NCI-H1105 treated with DMSO at 0.1 percent for 48 hours (cell line): ENCODE measurements at regions not wholly inside any gene's neighbourhood (a gene's known extent, or its start where the extent isn't known, plus 50 kb on each side); places are given as distances from the start of the nearest gene placed in this dataset.

Experiments used
- DNase-seq: peaks from one replicate; lab custom pipeline; 2025; lab: John Stamatoyannopoulos, UW

DNA sequence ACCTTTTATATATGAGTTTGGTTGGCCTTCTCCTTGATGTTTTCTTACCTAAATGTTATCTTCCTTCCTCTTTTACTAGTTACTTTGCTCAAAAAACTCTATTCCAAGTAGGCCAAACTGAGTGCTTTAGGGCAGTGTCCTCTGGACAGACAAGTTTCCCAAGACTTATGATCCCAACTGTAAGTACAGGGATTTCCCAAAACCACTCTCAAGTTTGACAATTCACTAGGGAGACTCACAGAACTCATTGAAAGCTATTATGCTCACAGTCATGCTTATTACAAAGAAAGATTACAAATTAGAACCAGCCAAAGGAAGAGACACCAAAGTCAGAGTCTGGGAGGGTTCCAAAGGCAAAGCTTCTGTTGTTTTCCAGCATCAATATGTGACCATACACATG, 534.2 kb upstream of the ALCAM start:
- DNase-seq: no peak

- no peak for DNase-seq
Observed at GRCh38 chr3:104835376-104835775, 531.3 kb upstream of the ALCAM start.

DNA sequence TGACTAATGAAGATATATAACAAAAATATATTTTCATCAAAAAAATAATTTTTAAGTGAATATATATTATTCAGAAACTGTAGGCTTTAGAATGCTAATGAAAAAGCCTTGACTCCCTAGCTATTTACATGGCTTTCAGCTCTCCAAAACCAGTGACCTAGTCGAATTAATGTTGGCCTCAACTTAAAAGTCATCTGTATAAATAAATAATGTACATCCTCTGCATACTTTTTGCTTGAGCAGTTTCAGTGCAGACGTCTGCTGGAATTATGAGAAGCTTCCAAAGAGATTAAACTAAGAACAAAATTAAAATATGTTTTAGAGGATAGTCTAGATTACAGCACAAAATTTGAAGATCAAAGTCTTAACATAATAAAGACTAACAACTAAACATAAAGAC, 520.4 kb upstream of the ALCAM start:
- no peak for DNase-seq

GRCh38 chr3:104849070-104849469, 517.6 kb upstream of the ALCAM start:
- no peak for DNase-seq

DNA sequence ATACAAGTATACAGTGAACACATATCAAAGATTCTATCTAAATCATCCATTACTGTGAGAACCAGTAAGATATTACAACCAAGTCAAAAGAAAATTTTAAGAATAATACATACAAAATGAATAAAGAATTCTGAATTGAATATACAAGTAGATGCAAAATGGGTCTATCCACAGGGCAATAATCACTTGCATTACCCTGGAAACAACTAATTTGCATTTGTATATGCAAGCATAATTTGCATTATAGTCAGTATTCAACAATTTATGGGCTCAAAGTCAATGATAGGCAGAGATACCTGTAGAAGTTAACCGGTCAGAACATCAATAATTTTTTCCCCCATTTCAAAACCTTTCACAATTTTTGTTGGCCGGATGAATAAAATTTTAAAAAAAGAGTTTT, 512.2 kb upstream of the ALCAM start:
- no peak for DNase-seq

DNA sequence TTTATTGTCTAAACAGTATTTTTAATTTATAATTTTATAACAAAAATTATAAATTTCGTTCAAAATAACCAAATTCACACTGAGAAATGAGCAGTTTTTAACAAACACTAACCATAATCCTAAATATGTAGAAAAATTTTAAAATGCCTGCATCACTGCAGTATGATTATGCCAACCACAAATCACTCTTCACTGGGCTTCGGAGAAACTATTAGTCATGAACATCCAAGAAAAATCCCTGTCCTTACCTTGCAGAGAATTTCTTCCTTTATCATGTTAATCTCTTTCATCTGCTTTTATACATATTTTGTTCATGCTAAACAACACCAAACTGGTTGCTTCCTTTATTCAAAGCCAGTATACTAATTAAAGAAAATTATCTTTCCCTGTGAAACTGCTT, 511.0 kb upstream of the ALCAM start:
- DNase-seq: no peak

DNA sequence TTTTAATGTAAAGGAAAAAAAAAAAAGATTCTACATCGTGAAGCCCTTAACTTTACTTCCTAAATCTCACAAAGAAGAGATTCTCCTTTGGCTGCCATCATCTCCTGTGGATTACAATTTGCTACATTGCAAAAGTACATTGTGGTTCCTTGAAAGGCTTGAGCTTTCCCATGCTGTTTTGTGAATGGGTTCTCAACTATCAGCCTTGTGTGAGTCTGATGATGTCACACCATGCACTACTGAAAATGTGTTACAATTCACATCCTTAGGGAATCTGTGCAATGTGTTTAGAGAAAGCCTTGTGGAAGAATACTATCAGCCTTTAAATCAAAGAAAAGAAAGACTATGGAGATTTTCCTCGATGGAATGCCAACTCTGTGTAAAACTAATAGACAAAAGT, 510.0 kb upstream of the ALCAM start:
- DNase-seq: no peak

DNA sequence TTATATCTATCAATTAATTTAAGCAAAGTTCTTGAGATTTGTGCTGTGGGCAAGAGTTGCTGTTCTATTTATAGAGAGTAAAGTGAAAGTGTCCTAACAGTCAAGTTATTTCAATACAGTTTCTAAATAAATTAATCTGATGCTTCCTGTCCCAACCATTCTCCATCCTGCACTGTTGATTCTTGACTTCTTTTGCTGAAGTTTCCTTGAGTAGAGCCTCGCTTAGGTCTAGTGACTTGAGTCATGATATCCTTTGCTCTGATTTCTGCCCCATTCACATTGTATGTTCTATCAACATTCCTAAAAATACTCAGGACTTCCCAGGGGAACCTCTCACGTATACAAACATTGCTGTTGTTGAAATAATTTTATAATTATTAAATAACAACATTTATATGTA, 498.4 kb upstream of the ALCAM start:
- DNase-seq: no peak

DNA sequence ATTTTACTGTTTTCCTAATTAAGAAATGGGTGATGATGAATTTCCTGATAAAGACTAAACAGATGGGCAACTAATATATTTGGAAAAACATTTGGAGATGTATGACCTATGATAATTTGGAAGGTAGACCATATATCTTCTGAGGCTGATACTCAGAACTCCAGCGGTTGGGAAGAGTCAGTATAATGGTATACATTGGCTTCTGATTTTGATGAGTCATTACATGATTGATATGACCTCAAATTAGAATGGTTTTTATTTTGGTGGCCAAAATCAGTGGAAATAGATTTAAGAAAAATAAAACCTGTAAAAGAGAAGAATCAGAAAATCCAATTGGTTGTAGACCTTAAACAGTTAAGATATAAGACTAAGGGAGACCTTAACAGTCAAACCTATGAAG, 496.4 kb upstream of the ALCAM start:
- DNase-seq: no peak

GRCh38 chr3:104873331-104873730, 493.4 kb upstream of the ALCAM start:
- DNase-seq: no peak

GRCh38 chr3:104878395-104878794, 488.3 kb upstream of the ALCAM start:
- no peak for DNase-seq

DNA sequence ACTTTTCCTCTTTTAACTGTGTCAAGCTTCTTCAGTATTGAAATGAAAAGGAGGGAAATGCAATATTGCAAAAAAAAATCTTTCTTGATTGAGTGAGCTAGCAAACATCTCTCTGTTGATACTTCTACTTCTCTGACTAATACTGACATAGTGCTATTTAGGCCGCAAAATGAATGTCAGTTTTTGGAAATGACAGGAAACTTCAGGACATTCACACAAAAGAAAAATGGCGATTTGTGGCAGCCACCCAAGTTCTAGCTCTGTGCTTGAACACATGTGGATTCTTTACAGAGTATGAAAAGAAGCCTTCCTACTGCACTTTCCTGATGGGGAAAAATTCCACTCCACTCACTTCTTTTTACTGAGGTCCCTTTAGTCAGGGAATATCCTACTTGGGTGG, 486.8 kb upstream of the ALCAM start:
- DNase-seq: no peak

GRCh38 chr3:104885214-104885814, 481.4 kb upstream of the ALCAM start:
- no peak for DNase-seq

GRCh38 chr3:104886220-104886995, 480.3 kb upstream of the ALCAM start:
- no peak for DNase-seq

DNA sequence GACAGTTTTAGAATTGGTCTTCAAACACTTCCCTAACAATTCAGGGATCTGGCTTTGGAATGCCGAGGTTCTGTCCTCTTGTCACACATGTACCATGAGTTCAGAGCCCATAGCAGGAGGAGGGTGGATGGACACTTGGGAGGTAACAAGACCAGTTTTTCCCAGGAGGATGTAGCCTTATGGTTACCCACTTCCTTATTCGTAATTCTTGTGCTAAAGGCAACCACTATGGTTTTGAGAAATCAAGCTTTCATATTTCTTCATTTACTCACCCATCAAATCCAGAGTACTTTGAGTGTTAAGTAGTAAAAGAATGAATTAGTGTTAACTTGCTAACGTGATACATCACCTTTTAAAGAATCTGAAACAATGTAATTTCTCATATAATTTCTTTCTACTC, 479.6 kb upstream of the ALCAM start:
- no peak for DNase-seq

DNA sequence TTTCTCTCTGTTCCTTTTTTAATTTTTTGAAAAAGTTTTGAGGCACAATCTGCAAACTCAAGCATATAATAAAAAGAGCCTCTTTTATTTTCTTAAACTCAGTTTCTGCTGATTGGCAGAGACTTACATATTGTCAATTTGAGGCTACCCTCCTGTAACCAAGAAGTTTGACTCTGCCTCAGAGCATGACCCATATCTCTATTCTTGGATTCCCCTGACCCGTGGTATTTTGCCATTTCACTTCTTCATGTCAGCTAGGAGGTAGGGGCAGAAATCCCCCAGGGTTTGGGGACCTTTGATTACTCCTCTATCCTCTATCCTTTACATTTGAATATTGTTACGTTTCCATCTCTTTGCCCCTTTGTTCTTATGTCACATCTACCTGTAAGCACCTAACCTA, 479.1 kb upstream of the ALCAM start:
- DNase-seq: no peak

- DNase-seq: no peak
Observed at GRCh38 chr3:104892044-104892443, 474.7 kb upstream of the ALCAM start.

GRCh38 chr3:104896624-104897023, 470.1 kb upstream of the ALCAM start:
- no peak for DNase-seq

DNA sequence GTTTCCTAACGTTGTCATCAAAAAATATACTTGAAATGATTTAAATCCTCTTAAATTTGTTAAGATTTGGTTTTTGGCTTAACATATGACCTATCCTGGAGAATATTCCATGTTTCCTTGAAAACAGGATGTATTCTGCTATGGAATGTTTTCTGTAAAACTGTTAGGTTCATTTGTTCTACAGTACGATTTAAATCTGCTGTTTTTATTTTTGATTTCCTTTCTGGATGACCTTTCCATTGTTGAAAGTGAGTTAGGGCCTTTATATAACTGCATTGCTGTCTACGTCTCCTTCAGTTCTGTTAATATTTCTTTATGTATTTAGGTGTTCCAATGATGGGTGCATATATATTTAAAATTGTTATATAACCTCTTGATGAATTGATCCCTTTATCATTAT, 465.3 kb upstream of the ALCAM start:
- DNase-seq: no peak

DNA sequence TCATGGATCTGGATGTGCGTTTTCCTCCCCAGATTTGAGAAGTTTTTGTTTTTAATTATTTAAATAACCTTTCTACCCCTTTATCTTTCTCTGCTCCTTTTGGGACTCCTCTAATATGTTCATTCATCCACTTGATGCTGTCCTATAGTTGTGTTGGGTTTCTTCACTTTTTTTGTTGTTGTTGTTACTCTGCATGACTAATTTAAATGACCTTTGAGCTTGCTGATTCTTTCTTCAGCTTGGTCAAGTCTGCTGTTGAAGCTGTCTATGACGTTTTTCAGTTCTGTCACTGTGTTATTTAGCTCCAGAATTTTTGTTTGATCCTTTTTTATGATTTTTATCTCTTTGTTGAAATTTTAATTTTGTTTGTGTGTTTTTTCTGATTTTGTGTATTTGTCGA, 463.6 kb upstream of the ALCAM start:
- no peak for DNase-seq

DNA sequence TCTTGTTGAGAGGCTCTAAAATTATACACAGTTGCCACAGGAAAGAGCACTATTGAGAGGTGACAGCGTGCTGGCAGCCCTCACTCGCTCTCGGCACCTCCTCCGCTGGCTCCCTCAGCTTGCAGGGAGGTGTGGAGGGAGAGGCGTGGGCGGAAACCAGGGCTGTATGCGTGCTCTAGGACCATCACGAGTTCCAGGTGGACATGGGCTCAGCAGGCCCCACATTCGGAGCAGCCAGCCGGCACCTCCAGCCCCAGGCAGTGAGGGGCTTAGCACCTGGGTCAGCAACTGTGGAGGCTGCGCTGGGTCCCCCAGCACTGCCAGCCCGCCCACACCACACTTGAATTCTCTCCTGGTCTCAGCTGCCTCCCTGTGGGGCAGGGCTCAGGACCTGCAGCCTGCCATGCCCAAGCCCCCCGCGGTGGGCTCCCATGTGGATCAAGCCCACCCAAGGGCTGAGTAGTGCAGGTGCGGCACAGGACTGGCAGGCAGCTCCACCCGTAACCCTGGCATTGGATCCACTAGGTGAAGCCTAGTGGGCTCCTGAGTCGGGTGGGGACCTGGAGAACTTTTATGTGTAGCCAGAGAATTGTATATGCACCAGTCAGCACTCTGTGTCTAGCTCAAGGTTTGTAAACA, 460.6 kb upstream of the ALCAM start:
- no peak for DNase-seq

DNA sequence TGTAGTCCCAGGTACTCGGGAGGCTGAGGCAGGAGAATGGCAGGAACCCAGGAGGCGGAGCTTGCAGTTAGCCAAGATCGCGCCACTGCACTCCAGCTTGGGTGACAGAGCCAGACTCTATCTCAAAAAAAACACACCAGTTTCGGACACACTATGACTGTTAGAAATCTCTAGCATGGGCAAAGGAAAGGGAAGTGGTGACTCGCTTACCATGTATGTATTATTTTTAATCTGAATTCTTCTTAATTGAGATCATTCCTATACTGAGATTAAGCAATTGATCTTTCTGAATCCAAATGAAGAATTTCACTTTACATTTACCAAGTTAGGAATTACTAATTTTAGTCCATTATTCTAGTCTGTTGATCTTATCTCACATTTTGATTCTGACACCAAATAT, 459.2 kb upstream of the ALCAM start:
- no peak for DNase-seq

- DNase-seq: peak; percentile 32
Observed at GRCh38 chr3:104908761-104909160, 457.9 kb upstream of the ALCAM start.

DNA sequence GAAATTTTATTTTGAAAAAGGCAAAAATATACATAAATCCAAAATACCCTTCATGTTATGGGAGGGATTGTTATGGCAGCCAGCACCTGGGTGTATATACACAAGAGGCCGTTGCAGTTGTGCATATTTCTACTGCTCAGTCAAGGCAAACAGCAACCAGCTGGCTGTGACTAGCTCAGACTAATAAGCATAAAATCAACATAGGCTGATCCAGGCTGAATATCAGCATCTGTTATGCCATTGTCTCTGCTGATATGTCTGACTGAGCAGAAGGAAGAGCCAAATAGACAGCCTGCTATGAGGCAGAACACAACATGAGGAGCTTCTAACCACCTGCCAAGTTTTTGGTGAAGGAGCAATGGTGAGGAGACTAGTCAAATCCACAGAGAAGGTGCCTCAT, 457.5 kb upstream of the ALCAM start:
- DNase-seq: peak; percentile 56
